ENCODE measurements at regions not wholly inside any gene's neighbourhood (a gene's known extent, or its start where the extent isn't known, plus 50 kb on each side); places are given as distances from the start of the nearest gene placed in this dataset.

DNA sequence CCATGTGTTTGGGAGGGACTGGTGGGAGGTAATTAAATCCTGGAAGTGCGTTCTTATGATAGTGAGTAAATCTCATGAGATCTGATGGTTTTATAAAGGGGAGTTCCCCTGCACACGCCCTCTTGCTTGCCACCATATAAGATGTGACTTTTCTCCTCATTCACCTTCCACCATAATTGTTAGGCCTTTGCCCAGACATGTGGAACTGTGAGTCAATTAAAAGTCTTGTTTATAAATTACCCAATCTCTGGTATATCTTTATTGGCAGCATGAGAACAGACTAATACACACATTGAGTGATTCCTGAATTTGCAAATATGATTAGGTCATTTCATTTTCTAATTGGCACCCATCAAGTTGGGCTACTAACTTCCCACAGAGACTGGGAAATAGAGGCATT, 977.2 kb downstream of the SLITRK1 start:
- Mint-ChIP-seq H3K9me3 (peaks cover 4% of the 10 kb centered on the region), H3K4me3 (no peak overlapping the region), H3K4me1 (no peaks in the 10 kb centered on the region), H3K27me3 (no peaks in the 10 kb centered on the region), H3K36me3 (ENCODE audit: insufficient read depth) (no peaks in the 10 kb centered on the region), H3K27ac (ENCODE audit: low read depth) (no peak overlapping the region)
- ATAC-seq (replicated peaks; ENCODE audit: extremely low read depth, poor library complexity, severe bottlenecking) = no peak
- DNase-seq (ENCODE audit: low spot score in 2 of 2) = no peak

DNA sequence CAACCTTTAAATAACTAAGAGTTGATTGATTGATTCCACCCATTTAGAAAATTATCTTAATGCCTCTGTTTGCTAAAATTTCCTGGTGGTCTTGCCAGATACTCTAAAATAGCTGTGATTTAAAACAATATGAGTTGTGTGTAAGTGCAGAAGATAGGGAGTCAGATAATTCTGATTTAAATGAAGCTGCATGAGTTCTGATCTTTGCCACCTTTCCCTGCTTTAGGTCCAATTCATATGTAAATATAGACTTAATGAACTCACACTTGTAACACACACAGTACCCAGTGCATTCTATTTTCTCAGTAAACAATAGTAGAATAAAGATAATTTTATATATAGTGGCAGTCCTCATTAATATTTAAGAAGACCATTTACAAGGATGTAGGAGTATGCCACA, 981.8 kb downstream of the SLITRK1 start:
- Mint-ChIP-seq H3K27me3 (no peaks in the 10 kb centered on the region), H3K9me3 (peaks cover 11% of the 10 kb centered on the region), H3K27ac (ENCODE audit: low read depth) (no peak overlapping the region), H3K4me1 (no peaks in the 10 kb centered on the region), H3K4me3 (no peak overlapping the region), H3K36me3 (ENCODE audit: insufficient read depth) (no peaks in the 10 kb centered on the region)
- ATAC-seq (replicated peaks; ENCODE audit: extremely low read depth, poor library complexity, severe bottlenecking) (no peak), DNase-seq (ENCODE audit: low spot score in 2 of 2) (no peak)

GRCh38 chr13:82898586-82898985, 983.7 kb downstream of the SLITRK1 start:
- H3K4me1 Mint-ChIP-seq = no peaks in the 10 kb centered on the region
- DNase-seq (ENCODE audit: low spot score in 2 of 2) (no peak), ATAC-seq (replicated peaks; ENCODE audit: extremely low read depth, poor library complexity, severe bottlenecking) (no peak)
- H3K36me3 Mint-ChIP-seq (ENCODE audit: insufficient read depth) = no peaks in the 10 kb centered on the region
- H3K4me3 Mint-ChIP-seq = no peak overlapping the region
- no peak overlapping the region for H3K27ac Mint-ChIP-seq (ENCODE audit: low read depth)
- H3K9me3 Mint-ChIP-seq = peaks cover 11% of the 10 kb centered on the region
- H3K27me3 Mint-ChIP-seq = no peaks in the 10 kb centered on the region

DNA sequence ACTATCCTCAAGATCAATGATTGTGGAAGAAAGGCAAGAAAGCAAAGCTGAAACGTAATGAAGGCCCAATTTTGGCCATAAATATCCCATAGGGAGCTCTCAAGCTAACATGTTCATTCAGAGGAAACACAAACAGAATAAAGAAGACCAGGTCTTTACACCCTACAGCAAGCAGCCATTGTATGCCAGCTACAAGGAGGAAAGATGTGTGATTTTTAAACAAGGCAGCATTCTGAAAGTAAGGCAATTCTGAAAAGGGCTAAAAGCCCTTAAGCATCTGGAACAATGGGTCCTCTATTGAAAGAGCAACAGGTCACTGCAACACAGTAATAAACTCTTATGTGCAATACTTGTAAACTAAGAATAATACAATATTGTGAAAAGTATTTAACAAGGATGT, 1002.4 kb downstream of the SLITRK1 start:
- Mint-ChIP-seq H3K9me3 (peaks cover 5% of the 10 kb centered on the region), H3K27me3 (no peaks in the 10 kb centered on the region), H3K36me3 (ENCODE audit: insufficient read depth) (no peaks in the 10 kb centered on the region), H3K4me3 (no peak overlapping the region), H3K4me1 (no peaks in the 10 kb centered on the region), H3K27ac (ENCODE audit: low read depth) (no peak overlapping the region)
- ATAC-seq (replicated peaks; ENCODE audit: extremely low read depth, poor library complexity, severe bottlenecking) = no peak
- DNase-seq (ENCODE audit: low spot score in 2 of 2) = no peak

DNA sequence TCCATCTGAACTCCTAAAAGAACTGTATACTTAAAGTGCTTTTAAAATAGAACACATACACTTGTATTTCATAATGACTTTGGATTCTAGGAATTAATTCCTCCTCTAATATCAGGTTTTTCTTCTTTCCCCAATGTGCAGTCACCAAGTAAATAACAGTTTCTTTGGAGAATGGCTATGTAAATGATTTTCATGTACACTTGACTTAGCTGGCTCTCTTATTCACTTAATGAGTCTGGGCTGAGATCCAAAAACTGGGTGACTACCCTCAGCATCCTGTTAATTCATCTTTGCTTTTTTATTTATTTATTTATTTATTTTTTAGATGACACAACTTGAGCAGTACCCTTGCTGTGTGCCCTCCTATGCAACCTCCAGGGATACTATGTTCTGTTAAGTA, 1003.7 kb downstream of the SLITRK1 start:
- no peaks in the 10 kb centered on the region for H3K36me3 Mint-ChIP-seq (ENCODE audit: insufficient read depth)
- no peaks in the 10 kb centered on the region for H3K27me3 Mint-ChIP-seq
- H3K27ac Mint-ChIP-seq (ENCODE audit: low read depth) = no peak overlapping the region
- no peak for DNase-seq (ENCODE audit: low spot score in 2 of 2)
- peaks cover 13% of the 10 kb centered on the region for H3K9me3 Mint-ChIP-seq
- H3K4me3 Mint-ChIP-seq = no peak overlapping the region
- no peak for ATAC-seq (replicated peaks; ENCODE audit: extremely low read depth, poor library complexity, severe bottlenecking)
- H3K4me1 Mint-ChIP-seq = no peaks in the 10 kb centered on the region

- no peak for ATAC-seq (replicated peaks; ENCODE audit: extremely low read depth, poor library complexity, severe bottlenecking)
- no peaks in the 10 kb centered on the region for H3K36me3 Mint-ChIP-seq (ENCODE audit: insufficient read depth)
Measured at GRCh38 chr13:82867284-82867683, 1015.0 kb downstream of the SLITRK1 start.

GRCh38 chr13:82850644-82851043, 1031.6 kb downstream of the SLITRK1 start:
- H3K4me3 Mint-ChIP-seq = no peak overlapping the region
- H3K27ac Mint-ChIP-seq (ENCODE audit: low read depth) = no peak overlapping the region
- ATAC-seq (replicated peaks; ENCODE audit: extremely low read depth, poor library complexity, severe bottlenecking) (no peak), DNase-seq (ENCODE audit: low spot score in 2 of 2) (no peak)
- peaks cover 13% of the 10 kb centered on the region for H3K9me3 Mint-ChIP-seq
- no peaks in the 10 kb centered on the region for H3K36me3 Mint-ChIP-seq (ENCODE audit: insufficient read depth)
- no peaks in the 10 kb centered on the region for H3K4me1 Mint-ChIP-seq
- no peaks in the 10 kb centered on the region for H3K27me3 Mint-ChIP-seq

More at GRCh38 chr13:82867284-82867683, 1015.0 kb downstream of the SLITRK1 start:
- H3K27me3 Mint-ChIP-seq = no peaks in the 10 kb centered on the region
- H3K4me1 Mint-ChIP-seq = no peaks in the 10 kb centered on the region
- H3K27ac Mint-ChIP-seq (ENCODE audit: low read depth) = no peak overlapping the region
- peaks cover 10% of the 10 kb centered on the region for H3K9me3 Mint-ChIP-seq
- no peak overlapping the region for H3K4me3 Mint-ChIP-seq
- no peak for DNase-seq (ENCODE audit: low spot score in 2 of 2)

DNA sequence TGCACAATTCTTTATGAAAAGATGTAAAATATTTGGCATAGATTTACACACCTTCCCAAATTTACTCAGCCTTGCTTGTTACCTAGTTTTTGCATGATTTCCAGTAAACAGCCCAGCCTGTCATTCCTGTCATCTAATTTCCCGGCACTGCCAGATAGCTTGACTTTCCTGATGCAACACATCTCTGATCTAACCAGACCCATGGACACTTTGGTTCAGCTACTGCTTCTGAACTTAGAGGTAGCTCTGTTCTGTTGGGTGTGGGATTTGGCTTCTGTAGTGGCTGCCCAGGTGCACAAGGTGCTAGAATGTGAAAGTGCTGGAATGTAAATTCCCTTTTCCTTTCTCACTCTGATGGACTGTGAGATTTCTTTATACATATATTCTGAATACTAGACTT, 1033.5 kb downstream of the SLITRK1 start:
- DNase-seq (ENCODE audit: low spot score in 2 of 2) (no peak), ATAC-seq (replicated peaks; ENCODE audit: extremely low read depth, poor library complexity, severe bottlenecking) (no peak)
- no peaks in the 10 kb centered on the region for H3K36me3 Mint-ChIP-seq (ENCODE audit: insufficient read depth)
- no peaks in the 10 kb centered on the region for H3K27me3 Mint-ChIP-seq
- H3K27ac Mint-ChIP-seq (ENCODE audit: low read depth) = no peak overlapping the region
- H3K4me3 Mint-ChIP-seq = no peak overlapping the region
- H3K9me3 Mint-ChIP-seq = peaks cover 13% of the 10 kb centered on the region
- H3K4me1 Mint-ChIP-seq = no peaks in the 10 kb centered on the region

- no peak for DNase-seq (ENCODE audit: low spot score in 2 of 2)
- H3K4me3 Mint-ChIP-seq = no peak overlapping the region
- no peak for ATAC-seq (replicated peaks; ENCODE audit: extremely low read depth, poor library complexity, severe bottlenecking)
- H3K36me3 Mint-ChIP-seq (ENCODE audit: insufficient read depth) = no peaks in the 10 kb centered on the region
- H3K27ac Mint-ChIP-seq (ENCODE audit: low read depth) = no peak overlapping the region
- H3K9me3 Mint-ChIP-seq = peaks cover 8% of the 10 kb centered on the region
- H3K27me3 Mint-ChIP-seq = no peaks in the 10 kb centered on the region
- no peaks in the 10 kb centered on the region for H3K4me1 Mint-ChIP-seq
Measured at GRCh38 chr13:82847595-82847994, 1034.7 kb downstream of the SLITRK1 start.

DNA sequence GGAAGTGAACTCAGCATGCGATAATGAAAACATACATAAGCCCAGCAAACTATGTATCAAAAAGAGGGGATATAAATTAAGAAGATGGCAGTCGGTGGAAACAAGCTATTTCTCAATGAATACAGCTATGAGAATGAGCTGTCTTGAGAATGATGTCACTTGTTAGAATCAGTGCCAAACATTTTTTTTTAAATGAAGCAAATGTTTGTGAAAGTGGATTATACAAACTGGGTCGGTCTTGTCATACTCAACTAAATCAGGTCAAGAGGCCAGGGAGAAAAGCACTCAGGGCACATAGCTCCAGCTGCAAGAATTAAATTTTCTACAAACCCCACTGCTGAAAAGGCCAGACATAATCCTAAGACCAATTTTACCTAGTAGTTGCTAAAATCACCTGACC, 1048.4 kb downstream of the SLITRK1 start:
- Mint-ChIP-seq H3K36me3 (ENCODE audit: insufficient read depth) (no peaks in the 10 kb centered on the region), H3K27ac (ENCODE audit: low read depth) (no peak overlapping the region), H3K27me3 (no peaks in the 10 kb centered on the region), H3K4me1 (no peaks in the 10 kb centered on the region), H3K4me3 (no peak overlapping the region), H3K9me3 (peaks cover 16% of the 10 kb centered on the region)
- no peak for ATAC-seq (replicated peaks; ENCODE audit: extremely low read depth, poor library complexity, severe bottlenecking)
- DNase-seq (ENCODE audit: low spot score in 2 of 2) = no peak

DNA sequence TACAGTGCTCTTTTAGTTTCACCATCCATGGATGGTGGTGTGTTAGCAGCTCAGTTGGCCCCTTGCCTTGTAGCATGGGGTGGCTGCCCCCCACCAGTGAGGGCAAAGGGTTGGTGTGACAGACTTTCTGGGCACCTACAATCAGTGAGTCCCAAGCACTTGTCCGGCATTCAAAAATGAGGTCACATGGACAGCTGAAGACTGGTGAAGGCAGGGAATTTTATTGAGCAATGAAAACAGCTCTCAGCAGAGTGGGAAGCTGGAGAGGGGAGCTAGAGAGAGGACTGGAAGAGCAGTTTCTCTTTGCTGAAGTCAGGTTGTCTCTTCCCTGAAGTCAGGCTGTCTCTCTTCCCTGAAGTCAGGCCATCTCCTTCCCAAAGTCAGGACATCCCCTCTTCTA, 1053.2 kb downstream of the SLITRK1 start:
- Mint-ChIP-seq H3K36me3 (ENCODE audit: insufficient read depth) (no peaks in the 10 kb centered on the region), H3K27ac (ENCODE audit: low read depth) (no peak overlapping the region), H3K27me3 (no peaks in the 10 kb centered on the region), H3K9me3 (peaks cover 20% of the 10 kb centered on the region), H3K4me3 (no peak overlapping the region), H3K4me1 (no peaks in the 10 kb centered on the region)
- ATAC-seq (replicated peaks; ENCODE audit: extremely low read depth, poor library complexity, severe bottlenecking) (no peak), DNase-seq (ENCODE audit: low spot score in 2 of 2) (no peak)

DNA sequence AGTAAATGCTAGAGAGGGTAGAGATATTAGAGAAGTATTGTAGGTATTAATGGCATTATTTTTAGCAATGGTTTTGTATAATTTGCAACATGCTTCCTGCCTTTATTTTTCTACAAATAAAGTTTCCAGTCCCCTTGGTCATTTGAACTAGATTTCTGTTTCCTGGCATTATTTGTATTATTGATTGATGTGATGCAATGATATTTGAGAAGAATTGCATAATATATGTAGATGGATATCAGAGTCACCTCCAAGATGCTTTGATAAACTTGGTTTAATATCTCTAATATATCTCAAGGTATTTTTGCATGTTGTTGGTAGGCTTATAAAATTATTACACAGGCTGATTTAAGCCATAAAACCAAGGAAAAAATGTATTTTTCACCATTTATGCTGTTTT, 1054.5 kb downstream of the SLITRK1 start:
- Mint-ChIP-seq H3K4me3 (no peak overlapping the region), H3K9me3 (peaks cover 23% of the 10 kb centered on the region), H3K27ac (ENCODE audit: low read depth) (no peak overlapping the region), H3K4me1 (no peaks in the 10 kb centered on the region), H3K36me3 (ENCODE audit: insufficient read depth) (no peaks in the 10 kb centered on the region), H3K27me3 (no peaks in the 10 kb centered on the region)
- no peak for DNase-seq (ENCODE audit: low spot score in 2 of 2)
- no peak for ATAC-seq (replicated peaks; ENCODE audit: extremely low read depth, poor library complexity, severe bottlenecking)

GRCh38 chr13:82822935-82823334, 1059.3 kb downstream of the SLITRK1 start:
- Mint-ChIP-seq H3K4me3 (no peak overlapping the region), H3K9me3 (peaks cover 16% of the 10 kb centered on the region), H3K36me3 (ENCODE audit: insufficient read depth) (no peaks in the 10 kb centered on the region), H3K4me1 (no peaks in the 10 kb centered on the region), H3K27me3 (no peaks in the 10 kb centered on the region), H3K27ac (ENCODE audit: low read depth) (no peak overlapping the region)
- ATAC-seq (replicated peaks; ENCODE audit: extremely low read depth, poor library complexity, severe bottlenecking) (no peak), DNase-seq (ENCODE audit: low spot score in 2 of 2) (no peak)

DNA sequence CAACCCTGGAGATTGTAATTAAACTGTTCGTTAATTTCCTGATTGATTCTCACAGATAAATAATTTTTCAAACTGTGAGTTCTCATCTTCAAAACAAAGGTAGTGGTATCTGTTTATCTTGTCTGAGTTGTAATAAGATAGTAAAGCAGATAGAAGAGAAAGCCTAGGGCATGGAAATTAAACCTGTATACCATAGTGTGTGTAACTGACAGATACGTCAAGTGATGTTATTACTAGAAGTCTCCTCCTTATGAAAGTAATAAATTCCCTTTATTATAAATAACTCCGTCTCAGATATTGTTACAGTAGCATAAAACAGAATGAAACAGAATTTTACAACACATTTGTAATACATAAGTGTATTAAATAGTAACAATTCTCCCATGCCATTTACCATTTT, 1065.1 kb downstream of the SLITRK1 start:
- ATAC-seq (replicated peaks; ENCODE audit: extremely low read depth, poor library complexity, severe bottlenecking) (no peak), DNase-seq (ENCODE audit: low spot score in 2 of 2) (no peak)
- H3K4me3 Mint-ChIP-seq = no peak overlapping the region
- H3K4me1 Mint-ChIP-seq = no peaks in the 10 kb centered on the region
- H3K27me3 Mint-ChIP-seq = no peaks in the 10 kb centered on the region
- peaks cover 11% of the 10 kb centered on the region for H3K9me3 Mint-ChIP-seq
- H3K27ac Mint-ChIP-seq (ENCODE audit: low read depth) = no peak overlapping the region
- H3K36me3 Mint-ChIP-seq (ENCODE audit: insufficient read depth) = no peaks in the 10 kb centered on the region
